ENCODE measurements at regions not wholly inside any gene's neighbourhood (a gene's known extent, or its start where the extent isn't known, plus 50 kb on each side); places are given as distances from the start of the nearest gene placed in this dataset.

- no peak for TF ChIP-seq POLR2AphosphoS5 (IDR thresholded peaks at IDR 0.05)
- no peak for TF ChIP-seq CTCF (IDR thresholded peaks at IDR 0.05)
Observed at GRCh38 chr3:95197661-95198060, 1134.8 kb downstream of the NSUN3 start.

All from stomach (tissue), 4 donors.